AG10803 (cell line): ENCODE measurements at regions not wholly inside any gene's neighbourhood (a gene's known extent, or its start where the extent isn't known, plus 50 kb on each side); places are given as distances from the start of the nearest gene placed in this dataset.

Source experiments
- DNase-seq: peaks from one replicate; pipeline ENCODE4 v3.0.0; 2010; ENCODE audit warnings: low read depth
- H3K4me3 ChIP-seq: 2 replicates; pipeline ENCODE4 v1.5.1; 2011; ENCODE audit warnings: mild to moderate bottlenecking, low read length, control low read depth
- CTCF ChIP-seq: conservative IDR thresholded peaks from 2 replicates; pipeline ENCODE4 v1.5.1; 2011; ENCODE audit warnings: mild to moderate bottlenecking, low read length, control low read depth, inconsistent platforms

- no peak for TF ChIP-seq CTCF
- no peak overlapping the region for H3K4me3 ChIP-seq
- DNase-seq: no peak
These were observed 974.0 kb upstream of the CNTNAP5 start for GRCh38 chr2:123051136-123051535.

- no peak for TF ChIP-seq CTCF
- H3K4me3 ChIP-seq: no peak overlapping the region
- no peak for DNase-seq
These were observed 963.6 kb upstream of the CNTNAP5 start for GRCh38 chr2:123061534-123061933.

GRCh38 chr2:123073371-123073770, 951.7 kb upstream of the CNTNAP5 start:
- no peak overlapping the region for H3K4me3 ChIP-seq
- TF ChIP-seq CTCF: no peak
- DNase-seq: no peak

- DNase-seq: no peak
- no peak for TF ChIP-seq CTCF
These were observed 951.1 kb upstream of the CNTNAP5 start for GRCh38 chr2:123073956-123074355.

GRCh38 chr2:123077101-123077500, 948.0 kb upstream of the CNTNAP5 start:
- no peak overlapping the region for H3K4me3 ChIP-seq
- no peak for TF ChIP-seq CTCF
- DNase-seq: no peak

More at GRCh38 chr2:123073956-123074355, 951.1 kb upstream of the CNTNAP5 start:
- H3K4me3 ChIP-seq: no peak overlapping the region

DNA sequence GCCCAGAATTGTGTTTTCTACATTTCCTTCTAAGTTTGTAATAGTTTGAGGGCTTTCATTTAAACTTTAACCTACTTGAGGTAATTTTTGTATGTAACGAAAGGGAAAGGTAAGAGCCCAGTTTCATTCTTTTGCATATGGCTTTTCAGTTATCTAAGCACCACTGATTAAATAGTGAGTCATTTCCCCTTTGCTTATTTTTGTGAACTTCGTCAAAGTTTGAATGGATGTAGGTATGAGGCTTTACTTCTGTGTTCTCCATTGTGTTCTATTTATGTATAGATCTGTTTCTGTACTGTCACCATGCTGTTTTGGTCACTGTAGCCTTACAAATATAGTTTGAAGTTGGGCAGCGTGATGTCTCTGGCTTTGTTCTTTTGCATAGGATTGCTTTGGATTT, 944.8 kb upstream of the CNTNAP5 start:
- no peak for DNase-seq
- H3K4me3 ChIP-seq: no peak overlapping the region
- TF ChIP-seq CTCF: no peak

DNA sequence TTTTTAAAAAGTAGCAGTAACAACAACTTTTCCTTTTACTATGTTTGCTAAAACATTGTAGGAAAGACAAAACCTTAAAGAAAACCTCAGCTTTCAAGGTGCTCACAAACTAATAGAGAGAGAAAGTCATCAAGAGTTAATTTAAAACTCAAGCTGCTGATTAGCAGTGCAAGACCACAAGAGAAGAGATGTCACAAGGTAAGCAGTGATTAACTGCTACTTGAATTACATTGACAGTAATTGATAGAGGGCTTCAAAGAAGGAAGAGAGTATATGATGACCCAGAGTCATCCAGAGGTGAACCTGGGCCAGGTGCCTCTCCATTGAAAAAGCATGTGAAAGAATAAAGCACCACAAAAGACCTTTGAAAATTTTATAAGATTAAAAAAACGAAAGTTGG, 939.6 kb upstream of the CNTNAP5 start:
- H3K4me3 ChIP-seq: no peak overlapping the region
- no peak for TF ChIP-seq CTCF
- no peak for DNase-seq
